Peyer's patch (tissue), 4 donors: ENCODE measurements at regions not wholly inside any gene's neighbourhood (a gene's known extent, or its start where the extent isn't known, plus 50 kb on each side); places are given as distances from the start of the nearest gene placed in this dataset.

Source experiments
- CTCF ChIP-seq, 6 experiments: fragments of 450-650 bp in 4 of 6; fragments of 200-600 bp in 2 of 6; sonication (generic) in 1 of 6; IDR thresholded peaks; one replicate each; pipeline ENCODE4 v1.5.1; 2017 to 2019; ENCODE audit warnings: antibody characterized with exemption in 6 of 6, mild to moderate bottlenecking in 3 of 6, moderate library complexity in 1 of 6
- POLR2A ChIP-seq, 2 donors: fragments of 450-650 bp; IDR thresholded peaks; one replicate each; pipeline ENCODE4 v1.5.1; 2017; ENCODE audit warnings: antibody characterized with exemption in 2 of 2, mild to moderate bottlenecking in 2 of 2, moderate library complexity in 2 of 2

DNA sequence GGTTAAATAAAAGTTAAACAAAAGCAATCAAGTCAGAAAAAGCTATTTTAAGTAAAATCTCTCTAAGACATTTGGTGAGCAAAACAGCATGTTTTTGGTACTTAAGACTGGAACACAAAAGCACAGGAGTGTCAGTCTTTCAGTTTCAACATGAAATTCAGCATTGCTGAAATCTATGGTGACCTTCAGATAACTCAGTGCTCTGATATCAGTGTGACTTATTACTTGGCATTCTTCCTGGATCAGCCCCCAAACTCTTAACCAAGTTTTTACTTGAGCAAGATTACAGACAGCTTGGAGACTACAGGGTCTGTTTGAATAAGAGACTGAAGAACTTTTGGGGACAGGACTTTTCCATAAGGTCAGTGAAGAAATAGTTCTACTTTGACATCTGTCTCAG is 437.2 kb downstream of the RAPGEF2 start:
- no peak for TF ChIP-seq CTCF (IDR thresholded peaks at IDR 0.05)
- TF ChIP-seq POLR2A (IDR thresholded peaks at IDR 0.05) = no peak
